Ovary (tissue), 7 donors: ENCODE measurements at regions not wholly inside any gene's neighbourhood (a gene's known extent, or its start where the extent isn't known, plus 50 kb on each side); places are given as distances from the start of the nearest gene placed in this dataset.

Experiments
- DNase-seq, 5 donors: peaks; one replicate each; pipeline ENCODE4 v3.0.0-alpha.2; 2019 to 2020
- H3K27ac ChIP-seq, 2 donors: fragments of 200-600 bp; one replicate each; pipeline versions ENCODE4 v1.5.1 to v1.8.0; 2019 to 2022
- H3K27me3 ChIP-seq: fragments of 200-600 bp; one replicate; pipeline ENCODE4 v1.8.0; 2022
- H3K36me3 ChIP-seq: fragments of 200-600 bp; sonication (generic); one replicate; pipeline ENCODE4 v1.5.1; 2019
- H3K4me1 ChIP-seq: one replicate; pipeline ENCODE4 v1.8.1; 2013; ENCODE audit warnings: mild to moderate bottlenecking, moderate library complexity; ENCODE audit not compliant: insufficient read depth
- H3K4me3 ChIP-seq: fragments of 200-600 bp; sonication (generic); one replicate; pipeline ENCODE4 v1.5.1; 2017
- H3K9me3 ChIP-seq, 2 donors: fragments of 200-600 bp in 1 of 2; sonication (generic) in 1 of 2; one replicate each; pipeline versions ENCODE4 v1.5.1 to v1.8.1; 2013 to 2019; ENCODE audit warnings: mild to moderate bottlenecking in 1 of 2, moderate library complexity in 1 of 2
- EP300 ChIP-seq: sonication (generic); formaldehyde crosslinking; IDR thresholded peaks from one replicate; pipeline ENCODE4 v1.6.1; 2017; ENCODE audit warnings: antibody characterized with exemption
- POLR2A ChIP-seq: fragments of 450-650 bp; IDR thresholded peaks from one replicate; pipeline ENCODE4 v1.6.1; 2017; ENCODE audit warnings: antibody characterized with exemption, mild to moderate bottlenecking, moderate library complexity
- WGBS, 3 donors: extraction: QIAGEN DNeasy Blood & Tissue Kit in 1 of 3; methylation state at CpG; one replicate each; pipeline versions ENCODE4 v1.1.5 to v1.1.7; 2013 to 2017; 5-methylcytosine and 5-hydroxymethylcytosine counted together
- intact Hi-C, 4 donors: fragments of 100-400 bp; cut with DNase I; formaldehyde crosslinking; loops; one replicate each; pipeline versions ENCODE4 v1.11.0 to v1.15.1; 2022 to 2023
- TF ChIP-seq, protein P1 (sequence below), 3 donors: fragments of 450-650 bp in 2 of 3; fragments of 200-600 bp in 1 of 3; IDR thresholded peaks; one replicate each; pipeline versions ENCODE4 v1.5.1 to v1.8.0; 2016 to 2022; ENCODE audit warnings: antibody characterized with exemption in 3 of 3, mild to moderate bottlenecking in 1 of 3
- donor health status: DM: no; HTN: no; CAD: no; lungs with moderate emphysema.
- donor health status: DM: no; HTN: no; CAD: no.
- donor health status: Bipolar disorder and iron deficiency.
- donor health status: DM: no; HTN: no; CAD: no.
- donor health status: DM: yes; HTN: yes; CAD: no.

DNA sequence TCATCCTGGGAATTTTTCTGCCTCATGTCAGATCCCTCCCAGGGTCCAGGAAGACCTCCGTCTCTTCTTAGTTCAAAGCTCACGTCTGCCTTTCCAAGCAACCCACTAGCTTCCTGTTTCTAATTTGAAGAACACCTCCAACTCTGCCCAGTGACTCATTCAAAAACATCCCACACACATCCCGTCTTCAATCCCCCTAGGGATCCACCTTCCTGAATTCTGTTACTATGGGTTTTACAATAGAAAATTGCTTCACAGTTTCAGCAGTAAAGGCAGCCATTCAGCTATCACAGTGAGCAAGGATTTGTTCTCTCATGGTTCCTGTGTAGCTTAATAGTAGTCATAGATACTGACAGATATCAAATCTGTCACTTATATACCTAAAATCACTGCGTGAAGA is 308.3 kb upstream of the CCDC54 start:
- no peaks in the 10 kb centered on the region for H3K4me1 ChIP-seq
- TF ChIP-seq POLR2A: no peak
- TF ChIP-seq, protein P1, sequence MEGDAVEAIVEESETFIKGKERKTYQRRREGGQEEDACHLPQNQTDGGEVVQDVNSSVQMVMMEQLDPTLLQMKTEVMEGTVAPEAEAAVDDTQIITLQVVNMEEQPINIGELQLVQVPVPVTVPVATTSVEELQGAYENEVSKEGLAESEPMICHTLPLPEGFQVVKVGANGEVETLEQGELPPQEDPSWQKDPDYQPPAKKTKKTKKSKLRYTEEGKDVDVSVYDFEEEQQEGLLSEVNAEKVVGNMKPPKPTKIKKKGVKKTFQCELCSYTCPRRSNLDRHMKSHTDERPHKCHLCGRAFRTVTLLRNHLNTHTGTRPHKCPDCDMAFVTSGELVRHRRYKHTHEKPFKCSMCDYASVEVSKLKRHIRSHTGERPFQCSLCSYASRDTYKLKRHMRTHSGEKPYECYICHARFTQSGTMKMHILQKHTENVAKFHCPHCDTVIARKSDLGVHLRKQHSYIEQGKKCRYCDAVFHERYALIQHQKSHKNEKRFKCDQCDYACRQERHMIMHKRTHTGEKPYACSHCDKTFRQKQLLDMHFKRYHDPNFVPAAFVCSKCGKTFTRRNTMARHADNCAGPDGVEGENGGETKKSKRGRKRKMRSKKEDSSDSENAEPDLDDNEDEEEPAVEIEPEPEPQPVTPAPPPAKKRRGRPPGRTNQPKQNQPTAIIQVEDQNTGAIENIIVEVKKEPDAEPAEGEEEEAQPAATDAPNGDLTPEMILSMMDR (IDR thresholded peaks at IDR 0.05): no peak
- TF ChIP-seq EP300: no peak
- no peaks in the 10 kb centered on the region for H3K27me3 ChIP-seq
- H3K27ac ChIP-seq: no peak overlapping the region
- intact Hi-C loops: loop anchor here in 1 of 4 donors (5.0 kb wide), 1 partner anchor 1382 kb away; no protein-coding TSS in a partner anchor
- 25 to 28% (median 27%) methylated on average over 4 of the region's 4 CpGs for WGBS, 3 donors
- DNase-seq: no peak
- H3K36me3 ChIP-seq: no peaks in the 10 kb centered on the region
- H3K9me3 ChIP-seq: no peaks in the 10 kb centered on the region
- H3K4me3 ChIP-seq: no peak overlapping the region

GRCh38 chr3:107076946-107077345 is 300.3 kb upstream of the CCDC54 start:
- 92 to 97% (median 97%) methylated on average over 3 of the region's 3 CpGs for WGBS, 3 donors
- Histone ChIP-seq H3K9me3 (no peaks in the 10 kb centered on the region), H3K27ac (no peak overlapping the region), H3K36me3 (no peaks in the 10 kb centered on the region), H3K27me3 (no peaks in the 10 kb centered on the region), H3K4me1 (no peaks in the 10 kb centered on the region), H3K4me3 (no peak overlapping the region)
- intact Hi-C loops: no loop called here
- DNase-seq: no peak
- TF ChIP-seq POLR2A (no peak), EP300 (no peak)
- TF ChIP-seq, protein P1 (IDR thresholded peaks at IDR 0.05): no peak

DNA sequence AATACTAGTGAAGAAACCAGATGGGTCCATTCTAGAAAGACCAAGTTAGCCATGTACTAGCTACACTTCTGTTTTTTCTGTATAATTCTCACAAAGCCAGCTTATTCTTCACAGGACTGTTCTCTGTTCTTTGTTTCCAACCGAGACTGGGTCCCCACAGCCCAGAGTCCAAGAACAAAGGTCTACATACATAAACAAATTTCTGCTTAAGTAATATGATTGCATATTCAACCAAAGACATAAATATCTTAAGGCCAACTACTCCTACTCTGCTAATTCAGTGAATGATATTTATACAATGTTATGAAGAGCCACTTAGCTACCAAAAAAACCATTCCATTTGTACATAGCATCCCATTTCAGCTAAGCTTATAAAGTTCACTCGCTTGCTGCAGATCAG is 299.8 kb upstream of the CCDC54 start:
- WGBS, 3 donors: 80 to 88% (median 85%) methylated on average over 2 of the region's 2 CpGs
- intact Hi-C loops: no loop called here
- no peaks in the 10 kb centered on the region for H3K4me1 ChIP-seq
- TF ChIP-seq, protein P1 (IDR thresholded peaks at IDR 0.05): no peak
- TF ChIP-seq POLR2A: no peak
- H3K27me3 ChIP-seq: no peaks in the 10 kb centered on the region
- H3K27ac ChIP-seq: no peak overlapping the region
- no peaks in the 10 kb centered on the region for H3K36me3 ChIP-seq
- H3K4me3 ChIP-seq: no peak overlapping the region
- no peak for DNase-seq
- no peaks in the 10 kb centered on the region for H3K9me3 ChIP-seq

- Histone ChIP-seq H3K4me1 (no peaks in the 10 kb centered on the region), H3K4me3 (no peak overlapping the region), H3K27ac (no peak overlapping the region), H3K36me3 (no peaks in the 10 kb centered on the region), H3K9me3 (no peaks in the 10 kb centered on the region), H3K27me3 (no peaks in the 10 kb centered on the region)
- intact Hi-C loops: no loop called here
- TF ChIP-seq EP300 (no peak), POLR2A (no peak)
- TF ChIP-seq, protein P1 (IDR thresholded peaks at IDR 0.05): no peak
- no peak for DNase-seq
- WGBS, 3 donors: 91 to 93% (median 92%) methylated on average over 3 of the region's 3 CpGs
These were observed 294.7 kb upstream of the CCDC54 start for GRCh38 chr3:107082527-107082926.

GRCh38 chr3:107085261-107085660 is 292.0 kb upstream of the CCDC54 start:
- DNase-seq: no peak
- H3K4me3 ChIP-seq: no peak overlapping the region
- no peaks in the 10 kb centered on the region for H3K36me3 ChIP-seq
- no peaks in the 10 kb centered on the region for H3K27me3 ChIP-seq
- no peaks in the 10 kb centered on the region for H3K4me1 ChIP-seq
- TF ChIP-seq EP300 (no peak), POLR2A (no peak)
- TF ChIP-seq, protein P1 (IDR thresholded peaks at IDR 0.05): no peak
- 92 to 95% (median 92%) methylated on average over 3 of the region's 3 CpGs for WGBS, 3 donors
- H3K27ac ChIP-seq: no peak overlapping the region
- H3K9me3 ChIP-seq: no peaks in the 10 kb centered on the region
- intact Hi-C loops: no loop called here
